Cardiac muscle cell (in vitro differentiated cells and primary cell): ENCODE measurements at regions not wholly inside any gene's neighbourhood (a gene's known extent, or its start where the extent isn't known, plus 50 kb on each side); places are given as distances from the start of the nearest gene placed in this dataset.
"Not testable (repeated sequence)": the region's sequence is repeated elsewhere in the genome, so short reads cannot be mapped to it uniquely, and the experiment has no call there.

Source experiments
- DNase-seq, 2 donors: peaks; one replicate each; pipeline versions ENCODE4 v3.0.0 to v3.0.0-alpha.2; 2010 to 2017; ENCODE audit warnings: low read depth in 1 of 2, low spot score in 1 of 2
- H3K27ac ChIP-seq: fragments of 200-600 bp; sonication (generic); 2 replicates; pipeline ENCODE4 v1.5.1; 2016
- H3K27me3 ChIP-seq: fragments of 200-600 bp; sonication (generic); 2 replicates; pipeline ENCODE4 v1.6.0; 2016; ENCODE audit warnings: control low read depth
- H3K36me3 ChIP-seq: fragments of 200-600 bp; sonication (generic); 2 replicates; pipeline ENCODE4 v1.5.1; 2016; ENCODE audit warnings: control low read depth
- H3K4me1 ChIP-seq: fragments of 200-600 bp; sonication (generic); 2 replicates; pipeline ENCODE4 v1.8.1; 2017; ENCODE audit warnings: low read depth, mild to moderate bottlenecking, mixed run types
- H3K4me3 ChIP-seq: fragments of 200-600 bp; sonication (generic); 2 replicates; pipeline ENCODE4 v1.5.1; 2016; ENCODE audit warnings: mild to moderate bottlenecking
- H3K9me3 ChIP-seq: fragments of 200-600 bp; sonication (generic); 2 replicates; pipeline ENCODE4 v1.5.1; 2017; ENCODE audit warnings: low read depth, mild to moderate bottlenecking, control low read depth
- TF ChIP-seq, protein P1 (sequence below): IDR thresholded peaks from 2 replicates; pipeline ENCODE4 v1.5.1; 2012; ENCODE audit warnings: low read depth, mild to moderate bottlenecking, low read length

DNA sequence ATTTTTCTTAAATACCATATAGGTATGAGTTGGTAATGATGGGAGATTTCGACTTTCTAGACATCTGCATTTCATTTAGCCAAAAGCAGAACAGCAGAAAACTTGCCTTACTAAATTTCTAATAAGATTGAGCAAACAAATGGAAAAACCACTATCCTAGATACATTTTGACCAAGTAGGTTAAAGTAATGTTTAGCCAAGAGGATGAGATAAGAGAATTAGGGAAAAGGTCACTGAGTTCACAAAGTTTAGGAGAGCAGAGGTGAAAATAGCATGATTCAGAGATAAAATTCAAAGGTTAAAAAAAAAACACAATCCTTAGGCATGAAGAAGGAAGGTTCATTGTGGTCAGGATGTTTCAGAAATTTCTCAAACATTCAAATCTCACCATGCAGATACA, 450.3 kb downstream of the CD83 start:
- Histone ChIP-seq H3K27me3 (no peaks in the 10 kb centered on the region), H3K4me1 (peaks cover 5% of the 10 kb centered on the region), H3K36me3 (no peaks in the 10 kb centered on the region), H3K4me3 (no peak overlapping the region), H3K27ac (no peak overlapping the region), H3K9me3 (no peaks in the 10 kb centered on the region)
- TF ChIP-seq, protein P1, sequence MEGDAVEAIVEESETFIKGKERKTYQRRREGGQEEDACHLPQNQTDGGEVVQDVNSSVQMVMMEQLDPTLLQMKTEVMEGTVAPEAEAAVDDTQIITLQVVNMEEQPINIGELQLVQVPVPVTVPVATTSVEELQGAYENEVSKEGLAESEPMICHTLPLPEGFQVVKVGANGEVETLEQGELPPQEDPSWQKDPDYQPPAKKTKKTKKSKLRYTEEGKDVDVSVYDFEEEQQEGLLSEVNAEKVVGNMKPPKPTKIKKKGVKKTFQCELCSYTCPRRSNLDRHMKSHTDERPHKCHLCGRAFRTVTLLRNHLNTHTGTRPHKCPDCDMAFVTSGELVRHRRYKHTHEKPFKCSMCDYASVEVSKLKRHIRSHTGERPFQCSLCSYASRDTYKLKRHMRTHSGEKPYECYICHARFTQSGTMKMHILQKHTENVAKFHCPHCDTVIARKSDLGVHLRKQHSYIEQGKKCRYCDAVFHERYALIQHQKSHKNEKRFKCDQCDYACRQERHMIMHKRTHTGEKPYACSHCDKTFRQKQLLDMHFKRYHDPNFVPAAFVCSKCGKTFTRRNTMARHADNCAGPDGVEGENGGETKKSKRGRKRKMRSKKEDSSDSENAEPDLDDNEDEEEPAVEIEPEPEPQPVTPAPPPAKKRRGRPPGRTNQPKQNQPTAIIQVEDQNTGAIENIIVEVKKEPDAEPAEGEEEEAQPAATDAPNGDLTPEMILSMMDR, result no peak
- no peak for DNase-seq

DNA sequence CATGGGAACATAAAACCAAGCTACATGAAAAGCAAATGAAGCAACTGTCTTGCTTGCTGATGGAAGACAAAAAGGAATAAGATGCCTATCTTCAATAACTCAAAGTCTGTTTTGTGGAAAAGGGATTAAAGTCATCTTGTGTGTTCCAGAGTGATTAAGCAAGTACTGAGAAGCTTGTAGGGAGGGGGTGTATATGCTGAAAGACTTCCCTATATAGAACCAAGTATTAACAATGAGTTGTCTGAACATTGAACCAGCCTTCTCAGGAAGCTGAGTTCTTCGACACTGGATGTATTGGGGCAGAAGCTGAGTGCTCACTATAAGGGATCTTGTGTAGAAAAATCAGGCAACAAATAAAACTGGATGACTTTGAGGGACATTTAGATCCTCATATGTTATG, 451.8 kb downstream of the CD83 start:
- TF ChIP-seq, protein P1, result no peak
- no peak overlapping the region for H3K27ac ChIP-seq
- peaks cover 5% of the 10 kb centered on the region for H3K4me1 ChIP-seq
- H3K9me3 ChIP-seq, result no peaks in the 10 kb centered on the region
- no peaks in the 10 kb centered on the region for H3K27me3 ChIP-seq
- DNase-seq, result no peak
- no peak overlapping the region for H3K4me3 ChIP-seq
- H3K36me3 ChIP-seq, result no peaks in the 10 kb centered on the region

DNA sequence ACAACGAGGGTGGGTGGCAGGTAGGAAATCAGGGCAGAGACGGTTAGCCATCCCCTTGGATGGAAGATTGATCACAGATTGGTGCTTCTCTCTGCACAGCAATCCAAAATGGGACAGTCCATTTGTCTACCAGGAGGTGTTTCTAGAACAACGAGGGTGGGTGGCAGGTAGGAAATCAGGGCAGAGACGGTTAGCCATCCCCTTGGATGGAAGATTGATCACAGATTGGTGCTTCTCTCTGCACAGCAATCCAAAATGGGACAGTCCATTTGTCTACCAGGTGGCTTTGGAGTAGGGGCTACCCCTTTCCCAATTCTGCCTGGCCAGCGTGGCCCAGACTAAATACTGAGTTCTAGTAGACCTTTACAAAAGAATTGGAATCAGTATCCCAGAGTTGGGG, 452.3 kb downstream of the CD83 start:
- not testable (repeated sequence) for H3K36me3 ChIP-seq, H3K9me3 ChIP-seq, H3K27me3 ChIP-seq, DNase-seq, H3K4me3 ChIP-seq, H3K27ac ChIP-seq, H3K4me1 ChIP-seq

DNA sequence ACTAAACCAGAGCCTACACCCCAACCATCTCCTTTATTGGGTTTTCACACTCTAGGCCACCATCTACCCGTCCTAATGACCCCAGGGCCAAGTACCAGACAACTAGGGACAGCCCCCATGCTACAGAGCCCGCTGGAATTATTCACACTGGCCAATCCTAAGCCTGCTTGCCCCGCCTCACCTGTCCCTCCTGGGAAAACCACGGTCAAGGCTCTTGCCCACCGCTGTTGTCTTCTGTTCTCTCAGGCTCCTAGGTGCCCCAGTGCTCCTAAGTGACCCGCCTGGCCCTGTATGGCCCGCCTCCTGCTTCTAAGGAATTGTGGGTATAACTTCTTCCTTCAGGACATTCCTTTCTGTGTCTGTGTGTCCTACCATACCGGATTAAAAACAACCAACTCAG, 453.4 kb downstream of the CD83 start:
- no peaks in the 10 kb centered on the region for H3K9me3 ChIP-seq
- no peak overlapping the region for H3K4me3 ChIP-seq
- no peaks in the 10 kb centered on the region for H3K36me3 ChIP-seq
- peaks cover 5% of the 10 kb centered on the region for H3K4me1 ChIP-seq
- TF ChIP-seq, protein P1, result no peak
- no peaks in the 10 kb centered on the region for H3K27me3 ChIP-seq
- DNase-seq, result no peak
- H3K27ac ChIP-seq, result no peak overlapping the region

DNA sequence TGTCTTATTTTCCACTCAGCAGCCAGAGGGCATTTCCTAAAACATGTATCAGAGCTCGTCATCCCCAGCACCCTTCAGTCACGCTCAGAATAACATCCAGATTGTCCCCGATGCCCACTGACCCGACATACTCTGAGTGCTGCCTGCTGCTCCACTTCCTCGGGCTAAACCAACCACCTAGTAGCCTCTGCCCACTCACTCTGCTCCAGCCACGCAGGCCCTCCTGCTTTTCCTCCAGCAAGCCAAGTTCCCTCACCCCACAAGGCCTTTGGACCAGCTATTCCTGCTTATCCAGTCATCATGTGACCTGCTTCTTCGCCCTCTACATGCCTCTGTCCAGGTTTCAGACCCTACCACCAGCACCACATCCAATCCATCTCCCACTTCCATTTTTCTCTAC, 454.2 kb downstream of the CD83 start:
- H3K4me1 ChIP-seq, result peaks cover 5% of the 10 kb centered on the region
- H3K36me3 ChIP-seq, result no peaks in the 10 kb centered on the region
- no peak overlapping the region for H3K27ac ChIP-seq
- TF ChIP-seq, protein P1, result no peak
- H3K27me3 ChIP-seq, result no peaks in the 10 kb centered on the region
- H3K4me3 ChIP-seq, result no peak overlapping the region
- no peaks in the 10 kb centered on the region for H3K9me3 ChIP-seq
- DNase-seq, result no peak

DNA sequence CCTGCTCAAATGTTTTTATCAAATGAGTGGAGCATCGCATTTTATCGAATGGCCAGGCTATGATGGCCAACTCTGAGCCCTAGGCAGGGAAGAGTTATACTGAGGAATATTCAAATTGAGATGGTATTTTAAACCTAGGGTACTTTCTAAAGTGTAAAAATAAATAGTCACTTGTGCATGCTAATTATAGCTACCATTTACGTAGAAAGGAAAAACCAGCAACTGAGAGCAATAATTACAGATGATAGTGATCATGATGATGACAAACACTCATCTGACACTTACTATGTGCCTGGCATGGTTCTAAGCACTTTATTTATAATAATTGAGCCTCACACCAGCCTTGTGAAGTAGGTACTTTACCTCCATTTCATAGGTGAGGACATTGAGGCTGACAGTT, 455.7 kb downstream of the CD83 start:
- TF ChIP-seq, protein P1, result no peak
- Histone ChIP-seq H3K4me1 (no peaks in the 10 kb centered on the region), H3K27me3 (no peaks in the 10 kb centered on the region), H3K27ac (no peak overlapping the region), H3K9me3 (no peaks in the 10 kb centered on the region), H3K36me3 (no peaks in the 10 kb centered on the region), H3K4me3 (no peak overlapping the region)
- DNase-seq, result no peak
